OCI-M1 (cell line): ENCODE measurements at regions not wholly inside any gene's neighbourhood (a gene's known extent, or its start where the extent isn't known, plus 50 kb on each side); places are given as distances from the start of the nearest gene placed in this dataset.

Experiments used
- DNase-seq: peaks from one replicate; lab custom pipeline; 2025; lab: John Stamatoyannopoulos, UW

DNA sequence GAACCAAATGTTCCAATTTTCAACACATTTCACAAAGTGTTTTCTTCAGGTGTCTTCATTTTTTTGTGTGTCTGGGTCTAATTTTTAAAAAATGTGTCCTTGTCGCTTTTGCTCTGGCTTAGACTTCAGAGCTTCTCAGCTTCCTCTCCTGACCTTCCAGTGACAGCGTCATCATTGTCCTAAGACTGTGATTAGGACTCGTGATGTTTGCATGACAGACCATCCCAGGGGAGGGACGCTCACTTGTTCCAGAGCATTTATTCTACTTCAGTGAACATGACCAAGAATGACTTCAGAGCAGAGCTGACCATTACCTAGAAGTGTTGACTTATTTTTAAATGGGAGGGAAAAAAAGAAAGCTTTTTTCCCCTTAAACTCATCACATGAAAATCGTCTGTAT, 591.9 kb downstream of the IRS1 start:
- DNase-seq: peak; percentile 52

DNA sequence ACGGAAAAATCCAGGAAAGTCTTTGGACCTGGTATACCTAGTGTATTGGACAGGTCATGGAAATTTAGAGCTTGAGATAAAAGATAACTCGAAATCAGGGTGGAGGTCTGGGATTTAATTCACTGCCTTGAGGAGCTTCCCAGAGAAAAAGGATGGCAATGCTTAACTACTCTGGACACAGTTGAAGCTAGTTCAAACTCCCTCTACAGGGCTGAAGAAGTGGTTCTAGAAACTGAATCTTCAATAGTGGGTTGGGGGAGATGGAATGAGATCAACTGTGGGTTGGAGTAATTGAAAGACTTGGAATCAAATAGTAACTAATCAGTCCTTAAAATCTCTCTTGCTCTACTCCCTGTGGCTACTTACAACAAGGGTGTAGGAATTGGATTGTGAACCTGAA, 600.1 kb downstream of the IRS1 start:
- no peak for DNase-seq

DNA sequence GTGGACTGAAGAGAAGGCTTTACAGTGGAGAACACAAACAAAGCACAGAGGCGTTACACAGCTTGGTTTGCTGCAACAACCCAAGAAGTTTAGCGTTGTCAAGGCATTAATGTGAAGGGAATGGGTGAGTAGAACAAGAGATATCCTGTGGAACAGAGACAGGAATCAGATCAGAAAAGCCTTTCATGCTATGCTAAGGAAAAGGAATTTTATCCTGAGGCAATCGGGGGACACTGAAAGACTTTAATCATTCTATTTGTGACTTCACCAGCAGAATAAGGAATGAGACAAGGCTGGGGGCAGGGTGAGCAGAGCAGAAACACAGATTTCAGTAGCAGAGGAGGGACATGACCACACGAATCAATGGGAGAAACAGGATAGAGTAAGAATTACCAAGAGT, 600.7 kb downstream of the IRS1 start:
- no peak for DNase-seq

DNA sequence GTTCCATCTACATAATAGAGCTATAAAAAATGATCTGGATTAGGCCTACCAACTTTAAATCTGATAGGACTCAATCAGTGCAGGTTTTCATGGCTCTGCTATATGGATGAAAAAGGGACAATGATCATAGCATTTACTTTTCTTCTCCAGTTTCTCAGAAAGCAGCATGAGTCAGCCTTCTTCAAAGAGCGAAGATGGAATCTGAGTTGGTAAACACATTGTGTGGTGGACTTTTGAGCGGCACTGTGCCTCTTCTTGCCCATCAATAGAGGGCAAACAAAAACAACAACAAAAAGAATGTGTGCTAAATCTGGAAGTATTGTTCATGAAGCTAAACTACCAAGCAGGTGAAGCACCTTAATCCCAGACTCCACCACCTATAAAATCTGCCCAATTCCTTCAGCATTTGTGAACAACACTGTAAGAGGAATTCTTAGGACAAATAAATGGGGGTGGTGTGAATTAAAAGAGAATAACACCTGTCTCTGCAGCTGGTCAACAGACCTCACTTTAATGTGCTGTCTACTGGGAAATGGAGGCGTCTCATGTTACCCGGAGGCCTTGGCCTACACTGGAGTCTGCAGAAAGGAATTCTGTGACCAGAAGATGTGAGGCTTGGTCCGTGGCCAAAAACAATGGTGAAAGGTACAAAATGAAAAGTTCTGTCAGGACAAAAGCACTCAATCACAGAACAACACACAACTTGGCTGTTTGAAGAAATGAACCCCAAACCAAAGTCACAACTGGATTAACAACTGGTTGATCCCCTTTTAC, 609.0 kb downstream of the IRS1 start:
- DNase-seq: no peak

GRCh38 chr2:226189061-226189460, 610.6 kb downstream of the IRS1 start:
- DNase-seq: no peak

DNA sequence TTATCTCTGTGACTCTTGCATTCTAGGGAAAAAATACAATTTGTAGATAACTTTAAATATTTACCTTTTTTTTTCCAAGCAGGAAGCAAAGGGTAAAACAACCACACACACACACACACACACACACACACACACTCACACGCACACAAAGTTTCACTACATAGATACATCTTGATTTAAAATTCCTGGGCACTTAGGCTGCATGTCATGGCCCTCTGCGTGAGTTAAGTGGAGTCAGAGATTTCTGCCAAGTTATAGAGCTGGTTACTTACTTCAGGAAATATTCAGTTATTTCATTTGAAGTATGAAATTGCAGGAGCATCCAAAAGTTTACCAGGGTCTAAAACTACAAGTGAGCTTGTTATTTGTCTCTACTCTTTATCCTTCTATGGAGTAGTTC, 612.0 kb downstream of the IRS1 start:
- no peak for DNase-seq

GRCh38 chr2:226187156-226187555, 612.5 kb downstream of the IRS1 start:
- no peak for DNase-seq

- DNase-seq: peak; percentile 63
Observed at GRCh38 chr2:226185616-226186211, 613.9 kb downstream of the IRS1 start.

- peak; percentile 63 for DNase-seq
Observed at GRCh38 chr2:226184940-226185615, 614.5 kb downstream of the IRS1 start.

DNA sequence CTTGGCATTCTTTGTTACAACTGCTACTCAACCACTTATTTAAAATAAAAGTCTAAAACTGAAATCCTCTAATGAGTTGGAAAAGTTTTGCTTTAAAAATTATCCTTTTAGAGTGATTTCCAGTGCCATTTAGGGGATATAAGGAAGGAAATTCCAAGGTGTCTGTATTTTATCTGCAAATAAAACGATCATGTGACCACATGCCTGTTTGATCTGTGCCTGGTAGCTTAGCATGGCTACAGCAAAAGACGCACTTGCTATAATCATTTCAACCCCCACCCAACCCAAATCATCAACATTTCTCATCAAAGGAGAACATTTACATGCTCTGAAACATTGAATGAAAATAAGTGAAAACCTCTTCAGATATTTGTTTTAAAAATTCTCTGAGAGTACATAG, 615.1 kb downstream of the IRS1 start:
- peak; percentile 47 for DNase-seq

GRCh38 chr2:226183550-226183949, 616.1 kb downstream of the IRS1 start:
- DNase-seq: peak; percentile 68

GRCh38 chr2:226183033-226183432, 616.6 kb downstream of the IRS1 start:
- peak; percentile 39 for DNase-seq

DNA sequence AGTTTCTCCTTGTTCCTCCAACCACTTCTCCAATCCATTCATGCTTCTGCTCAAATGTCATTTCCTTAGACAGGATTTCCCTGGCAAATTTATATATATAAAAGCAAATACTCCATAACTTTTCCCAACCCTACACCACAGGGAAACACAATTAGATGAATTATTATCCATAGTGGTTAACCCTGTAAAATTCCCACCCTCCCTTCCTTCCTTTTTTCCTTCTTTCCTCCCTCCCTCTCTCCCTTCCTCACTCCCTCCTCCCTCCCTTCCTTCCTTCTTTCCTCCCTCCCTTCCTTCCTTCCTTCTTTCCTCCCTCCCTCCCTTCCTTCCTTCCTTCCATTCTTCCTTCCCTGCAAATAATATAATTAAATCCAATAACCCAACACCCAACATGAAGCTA, 617.7 kb downstream of the IRS1 start:
- DNase-seq: no peak

- no peak for DNase-seq
Observed at GRCh38 chr2:226180281-226180884, 619.2 kb downstream of the IRS1 start.

DNA sequence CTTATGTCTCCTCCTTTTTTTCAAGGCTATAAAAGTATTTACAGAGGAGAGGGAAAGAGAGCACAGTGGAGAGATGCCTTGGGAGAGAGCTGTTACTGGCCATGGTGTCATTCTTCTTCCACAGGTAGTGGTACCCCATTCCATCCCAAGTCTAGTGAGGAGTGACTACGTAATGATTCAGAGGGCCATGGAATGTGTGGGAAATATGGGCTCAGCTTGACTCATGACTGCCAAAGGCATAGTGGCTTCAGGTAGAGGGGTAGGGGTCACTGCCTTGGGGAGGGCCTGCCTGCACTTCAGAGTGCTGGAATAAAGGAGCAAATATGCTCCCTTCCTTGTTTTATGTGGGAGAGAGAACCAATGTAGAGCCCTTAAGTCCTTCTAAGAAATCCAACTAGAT, 620.6 kb downstream of the IRS1 start:
- no peak for DNase-seq

DNA sequence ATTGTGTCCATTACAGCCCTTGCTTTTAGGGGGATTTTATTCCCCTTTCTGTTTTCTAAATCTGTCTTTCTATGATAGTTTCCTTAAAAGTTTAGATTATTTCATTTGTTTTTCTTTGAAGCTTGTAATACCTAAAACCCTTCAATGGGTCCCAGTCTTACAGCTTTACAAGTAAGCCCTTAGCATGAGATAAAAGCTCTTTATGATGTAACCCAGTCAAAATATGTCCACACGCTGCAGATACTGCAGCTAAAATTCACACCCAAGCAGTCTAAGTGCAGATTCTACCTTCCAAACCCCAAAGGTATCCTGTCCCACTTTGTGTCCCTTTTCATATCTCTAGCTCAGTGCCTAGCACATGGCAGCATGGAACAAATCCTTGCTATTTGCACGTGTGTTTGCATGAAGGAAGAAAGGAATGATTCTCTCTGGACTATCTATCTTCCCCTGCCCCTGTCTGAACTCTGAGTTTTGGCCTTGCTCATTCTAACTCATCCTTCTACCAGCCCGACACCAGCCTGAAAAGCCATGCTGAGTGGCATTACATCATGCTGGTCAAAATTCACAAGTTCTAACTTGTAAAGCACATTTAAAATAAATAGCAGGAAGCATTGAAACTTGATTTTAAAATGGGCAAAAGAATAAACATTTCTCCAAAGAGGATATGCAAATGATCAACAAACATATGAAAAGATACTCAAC, 623.2 kb downstream of the IRS1 start:
- DNase-seq: peak; percentile 13

GRCh38 chr2:226174390-226174789, 625.2 kb downstream of the IRS1 start:
- DNase-seq: no peak

DNA sequence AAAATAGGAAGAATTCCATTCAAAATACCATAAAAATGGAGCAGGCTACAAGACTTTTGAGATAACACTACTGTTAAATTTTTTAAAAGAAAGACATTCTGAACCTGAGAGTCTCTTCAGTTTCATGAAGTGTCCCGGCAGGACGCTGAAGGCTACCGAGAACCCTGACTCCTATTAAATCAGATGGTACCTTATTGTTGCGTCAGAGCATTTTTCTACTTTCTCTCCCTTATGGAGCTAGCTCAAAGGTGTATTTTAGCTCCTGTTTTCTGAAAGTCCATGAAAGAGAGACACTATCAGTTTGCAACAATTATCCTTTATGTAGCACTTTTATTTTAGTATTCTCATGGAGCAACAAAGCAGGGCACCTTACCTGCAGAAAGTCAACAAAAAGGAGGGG, 626.7 kb downstream of the IRS1 start:
- DNase-seq: no peak

DNA sequence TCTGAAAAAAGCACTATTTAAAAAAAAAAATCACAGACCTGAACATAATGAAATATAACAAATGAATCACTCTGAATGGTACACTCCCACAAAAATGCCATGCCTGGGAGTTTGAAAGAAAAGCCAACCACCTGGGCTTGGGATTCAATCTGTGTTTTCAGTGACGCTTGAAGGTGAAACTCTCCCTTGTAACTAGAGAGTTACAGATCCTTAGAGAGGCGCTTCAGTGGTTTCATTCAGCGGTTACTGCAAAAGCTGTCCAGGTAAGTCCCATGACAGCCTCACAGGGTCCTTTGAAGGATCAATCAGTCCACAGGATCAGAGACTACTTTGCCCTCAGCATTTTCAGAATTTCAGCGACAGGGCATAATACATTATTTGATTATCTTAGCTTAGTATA, 627.3 kb downstream of the IRS1 start:
- no peak for DNase-seq

DNA sequence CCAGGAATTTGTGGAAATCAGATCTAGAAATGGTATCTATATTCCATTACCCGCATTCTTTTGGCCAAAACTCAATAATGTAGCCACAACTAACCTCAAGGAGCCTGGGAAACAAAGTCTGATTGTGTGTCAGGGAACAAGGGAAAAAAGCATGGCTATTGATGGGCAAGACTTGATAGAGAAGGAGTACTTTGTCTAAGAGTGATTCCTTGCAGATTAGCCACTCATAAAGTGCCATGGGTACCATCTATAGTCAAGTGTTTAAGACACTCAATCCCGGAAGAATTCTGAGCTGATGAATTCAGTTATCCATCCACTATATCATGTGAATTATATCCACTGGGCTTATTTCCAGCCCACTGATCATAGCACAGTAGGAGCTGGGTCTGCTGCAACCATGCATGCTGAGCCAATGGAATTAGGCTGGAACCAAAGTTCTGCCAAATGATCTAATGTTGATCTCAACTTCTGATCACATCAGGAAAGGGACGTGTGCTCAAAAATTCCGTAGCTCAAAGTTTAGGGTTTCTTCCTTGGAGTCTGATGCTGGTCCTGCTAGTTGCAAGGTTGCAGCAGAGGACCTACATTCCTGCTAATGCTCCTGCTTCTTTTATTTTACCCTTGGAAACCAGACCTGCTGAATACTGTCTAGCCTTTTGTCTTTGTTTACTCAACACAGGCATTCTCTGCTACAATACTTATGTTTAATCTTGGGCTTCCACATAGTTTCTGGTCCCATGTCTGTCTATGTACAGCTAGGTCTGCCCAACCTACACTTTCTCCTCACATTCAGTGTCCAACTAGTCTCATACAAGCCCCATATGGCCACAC, 629.7 kb downstream of the IRS1 start:
- no peak for DNase-seq

DNA sequence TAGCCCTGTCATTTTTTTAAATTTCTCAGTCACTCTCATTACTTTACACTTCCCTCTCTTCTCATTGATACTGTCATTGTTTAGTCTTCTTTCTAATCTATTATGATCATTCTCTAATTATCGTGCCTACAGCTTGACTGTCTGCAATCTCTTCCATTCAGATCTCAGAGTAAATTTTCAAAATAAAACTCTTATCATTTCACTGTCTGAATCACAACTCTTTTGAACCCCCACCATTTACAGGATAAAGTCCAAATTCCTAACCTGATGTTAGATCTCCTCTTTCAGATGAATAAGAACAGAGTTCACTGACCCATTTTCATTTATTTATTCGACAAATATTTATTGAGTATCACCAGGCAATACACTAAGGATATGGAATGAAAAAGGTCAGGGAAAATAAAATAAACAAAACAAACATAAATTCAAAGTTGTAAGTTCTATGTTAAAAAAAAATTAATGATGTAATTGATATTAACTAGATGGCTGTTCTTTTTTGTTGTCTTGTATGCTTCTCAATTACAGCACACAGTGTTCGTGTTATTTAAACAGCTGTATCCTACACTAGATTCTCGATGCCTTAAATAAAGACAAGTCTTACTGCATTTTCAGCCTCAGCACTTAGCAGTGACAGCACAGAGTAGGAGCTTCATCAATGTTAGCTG, 631.0 kb downstream of the IRS1 start:
- no peak for DNase-seq
